ENCODE measurements at regions not wholly inside any gene's neighbourhood (a gene's known extent, or its start where the extent isn't known, plus 50 kb on each side); places are given as distances from the start of the nearest gene placed in this dataset.
"Not testable (repeated sequence)": the region's sequence is repeated elsewhere in the genome, so short reads cannot be mapped to it uniquely, and the experiment has no call there.

GRCh38 chr9:29270400-29270799 lies 1697.1 kb upstream of the C9orf72 start:
- in situ Hi-C loops (cut with HindIII; ENCODE audit: low pct_ligation_motif_present, low pct_unique_long_range_greater_than_20kb, low sequenced_read_pairs); DNase-seq: not testable (repeated sequence)

- no peak for DNase-seq
- in situ Hi-C loops (cut with HindIII; ENCODE audit: low pct_ligation_motif_present, low pct_unique_long_range_greater_than_20kb, low sequenced_read_pairs) = no loop called here
Observed at GRCh38 chr9:29282121-29282520, 1708.8 kb upstream of the C9orf72 start.

- DNase-seq = peak; percentile 4
- in situ Hi-C loops (cut with HindIII; ENCODE audit: low pct_ligation_motif_present, low pct_unique_long_range_greater_than_20kb, low sequenced_read_pairs) = no loop called here
Observed at GRCh38 chr9:29285818-29286217, 1712.5 kb upstream of the C9orf72 start.

GRCh38 chr9:29289365-29289764 lies 1716.1 kb upstream of the C9orf72 start:
- in situ Hi-C loops (cut with HindIII; ENCODE audit: low pct_ligation_motif_present, low pct_unique_long_range_greater_than_20kb, low sequenced_read_pairs) = no loop called here
- DNase-seq = no peak

- no peak for DNase-seq
- in situ Hi-C loops (cut with HindIII; ENCODE audit: low pct_ligation_motif_present, low pct_unique_long_range_greater_than_20kb, low sequenced_read_pairs) = no loop called here
Observed at GRCh38 chr9:29290516-29290915, 1717.2 kb upstream of the C9orf72 start.

GRCh38 chr9:29297592-29297991 lies 1724.3 kb upstream of the C9orf72 start:
- DNase-seq = no peak
- in situ Hi-C loops (cut with HindIII; ENCODE audit: low pct_ligation_motif_present, low pct_unique_long_range_greater_than_20kb, low sequenced_read_pairs) = no loop called here

- in situ Hi-C loops (cut with HindIII; ENCODE audit: low pct_ligation_motif_present, low pct_unique_long_range_greater_than_20kb, low sequenced_read_pairs) = no loop called here
- DNase-seq = no peak
Observed at GRCh38 chr9:29311221-29311620, 1737.9 kb upstream of the C9orf72 start.

- in situ Hi-C loops (cut with HindIII; ENCODE audit: low pct_ligation_motif_present, low pct_unique_long_range_greater_than_20kb, low sequenced_read_pairs) = no loop called here
- no peak for DNase-seq
Observed at GRCh38 chr9:29312327-29312726, 1739.0 kb upstream of the C9orf72 start.

- in situ Hi-C loops (cut with HindIII; ENCODE audit: low pct_ligation_motif_present, low pct_unique_long_range_greater_than_20kb, low sequenced_read_pairs) = no loop called here
- DNase-seq = peak; percentile 25
Observed at GRCh38 chr9:29319736-29320513, 1746.6 kb upstream of the C9orf72 start.

- no peak for DNase-seq
Observed at GRCh38 chr9:29322240-29322639, 1749.0 kb upstream of the C9orf72 start.

GRCh38 chr9:29325894-29326293 lies 1752.6 kb upstream of the C9orf72 start:
- no peak for DNase-seq
- in situ Hi-C loops (cut with HindIII; ENCODE audit: low pct_ligation_motif_present, low pct_unique_long_range_greater_than_20kb, low sequenced_read_pairs) = no loop called here

More at GRCh38 chr9:29322240-29322639, 1749.0 kb upstream of the C9orf72 start:
- in situ Hi-C loops (cut with HindIII; ENCODE audit: low pct_ligation_motif_present, low pct_unique_long_range_greater_than_20kb, low sequenced_read_pairs) = no loop called here

GRCh38 chr9:29332789-29333188 lies 1759.5 kb upstream of the C9orf72 start:
- DNase-seq = peak; percentile 50
- in situ Hi-C loops (cut with HindIII; ENCODE audit: low pct_ligation_motif_present, low pct_unique_long_range_greater_than_20kb, low sequenced_read_pairs) = no loop called here

GRCh38 chr9:29336281-29336680 lies 1763.0 kb upstream of the C9orf72 start:
- in situ Hi-C loops (cut with HindIII; ENCODE audit: low pct_ligation_motif_present, low pct_unique_long_range_greater_than_20kb, low sequenced_read_pairs) = no loop called here
- no peak for DNase-seq

- no peak for DNase-seq
- in situ Hi-C loops (cut with HindIII; ENCODE audit: low pct_ligation_motif_present, low pct_unique_long_range_greater_than_20kb, low sequenced_read_pairs) = no loop called here
Observed at GRCh38 chr9:29339387-29339786, 1766.1 kb upstream of the C9orf72 start.

GRCh38 chr9:29348999-29349398 lies 1775.7 kb upstream of the C9orf72 start:
- in situ Hi-C loops (cut with HindIII; ENCODE audit: low pct_ligation_motif_present, low pct_unique_long_range_greater_than_20kb, low sequenced_read_pairs) = no loop called here
- DNase-seq = no peak

GRCh38 chr9:29389421-29389820 lies 1816.1 kb upstream of the C9orf72 start:
- in situ Hi-C loops (cut with HindIII; ENCODE audit: low pct_ligation_motif_present, low pct_unique_long_range_greater_than_20kb, low sequenced_read_pairs) = no loop called here
- DNase-seq = no peak

GRCh38 chr9:29390859-29391258 lies 1817.6 kb upstream of the C9orf72 start:
- no peak for DNase-seq
- in situ Hi-C loops (cut with HindIII; ENCODE audit: low pct_ligation_motif_present, low pct_unique_long_range_greater_than_20kb, low sequenced_read_pairs) = no loop called here

- in situ Hi-C loops (cut with HindIII; ENCODE audit: low pct_ligation_motif_present, low pct_unique_long_range_greater_than_20kb, low sequenced_read_pairs) = no loop called here
- no peak for DNase-seq
Observed at GRCh38 chr9:29393064-29393463, 1819.8 kb upstream of the C9orf72 start.

- in situ Hi-C loops (cut with HindIII; ENCODE audit: low pct_ligation_motif_present, low pct_unique_long_range_greater_than_20kb, low sequenced_read_pairs) = no loop called here
- DNase-seq = no peak
Observed at GRCh38 chr9:29394855-29395254, 1821.6 kb upstream of the C9orf72 start.

- DNase-seq = no peak
- in situ Hi-C loops (cut with HindIII; ENCODE audit: low pct_ligation_motif_present, low pct_unique_long_range_greater_than_20kb, low sequenced_read_pairs) = no loop called here
Observed at GRCh38 chr9:29397148-29397547, 1823.9 kb upstream of the C9orf72 start.

All from ACHN (cell line).